Fibroblast of lung (primary cell): ENCODE measurements at regions not wholly inside any gene's neighbourhood (a gene's known extent, or its start where the extent isn't known, plus 50 kb on each side); places are given as distances from the start of the nearest gene placed in this dataset.
A peak's percentile ranks its signal among the peaks of the same experiment; 100 is the strongest.

Experiments
- DNase-seq, 2 donors: peaks; one replicate each; pipeline versions ENCODE4 v3.0.0 to v3.0.0-alpha.2; 2010; ENCODE audit warnings: low read depth in 2 of 2
- H2AFZ ChIP-seq: 2 replicates; pipeline ENCODE4 v1.5.1; 2012; ENCODE audit warnings: low read length, control low read depth, inconsistent platforms
- H3K27ac ChIP-seq: 2 replicates; pipeline ENCODE4 v1.5.1; 2011; ENCODE audit warnings: low read length, control low read depth; ENCODE audit not compliant: insufficient read depth
- H3K27me3 ChIP-seq: 2 replicates; pipeline ENCODE4 v1.5.1; 2011; ENCODE audit warnings: mild to moderate bottlenecking, low read length; ENCODE audit not compliant: control insufficient read depth, insufficient read depth
- H3K36me3 ChIP-seq: 2 replicates; pipeline ENCODE4 v1.5.1; 2011; ENCODE audit warnings: low read length; ENCODE audit not compliant: control insufficient read depth, insufficient read depth
- H3K4me1 ChIP-seq: 2 replicates; pipeline ENCODE4 v1.5.1; 2011; ENCODE audit warnings: low read length; ENCODE audit not compliant: control insufficient read depth, insufficient read depth; ENCODE audit errors: extremely low read depth
- H3K4me2 ChIP-seq: 2 replicates; pipeline ENCODE4 v1.5.1; 2011; ENCODE audit warnings: low read length, control low read depth; ENCODE audit not compliant: insufficient read depth; ENCODE audit errors: extremely low read depth
- H3K4me3 ChIP-seq, 4 experiments: fragments of 200-600 bp in 1 of 4; sonication (generic) in 1 of 4; replicated peaks in 1 of 4; 2 replicates each; pipeline ENCODE4 v1.5.1; 2011 to 2016; ENCODE audit warnings: low read length in 4 of 4, low read depth in 3 of 4, mild to moderate bottlenecking in 3 of 4, control low read depth in 2 of 4, inconsistent platforms in 1 of 4, mixed read lengths in 1 of 4; ENCODE audit not compliant: insufficient read depth in 1 of 4; ENCODE audit errors: control extremely low read depth in 1 of 4
- H3K79me2 ChIP-seq: 2 replicates; pipeline ENCODE4 v1.5.1; 2012; ENCODE audit warnings: mild to moderate bottlenecking, low read length, inconsistent platforms; ENCODE audit not compliant: control insufficient read depth, insufficient read depth
- H3K9ac ChIP-seq: 2 replicates; pipeline ENCODE4 v1.5.1; 2011; ENCODE audit warnings: mild to moderate bottlenecking, low read length, control low read depth; ENCODE audit not compliant: insufficient read depth
- H3K9me3 ChIP-seq: 2 replicates; pipeline ENCODE4 v1.5.1; 2012; ENCODE audit warnings: low read depth, low read length; ENCODE audit not compliant: control insufficient read depth, insufficient read depth
- H4K20me1 ChIP-seq: 2 replicates; pipeline ENCODE4 v1.5.1; 2011; ENCODE audit warnings: low read length; ENCODE audit not compliant: control insufficient read depth, insufficient read depth; ENCODE audit errors: extremely low read depth
- CTCF ChIP-seq, 2 donors: IDR thresholded peaks in 1 of 2; conservative IDR thresholded peaks in 1 of 2; 1 replicate in 1 of 2; 2 replicates in 1 of 2; pipeline ENCODE4 v1.5.1; 2011 to 2012; ENCODE audit warnings: low read length in 2 of 2, control low read depth in 1 of 2, inconsistent platforms in 1 of 2, low read depth in 1 of 2, mild to moderate bottlenecking in 1 of 2
- EZH2 ChIP-seq: IDR thresholded peaks from 2 replicates; pipeline ENCODE4 v1.5.1; 2012; ENCODE audit warnings: low read length, control low read depth, mild to moderate bottlenecking; ENCODE audit errors: missing control alignments

GRCh38 chr9:108297073-108297472 is 558.7 kb downstream of the ACTL7B start:
- no peak overlapping the region for H3K4me2 ChIP-seq
- no peaks in the 10 kb centered on the region for H3K36me3 ChIP-seq
- no peak for TF ChIP-seq EZH2
- no peak overlapping the region for H2AFZ ChIP-seq
- peak; percentile 74 to 98 for DNase-seq
- H3K9me3 ChIP-seq: no peaks in the 10 kb centered on the region
- no peaks in the 10 kb centered on the region for H4K20me1 ChIP-seq
- no peak overlapping the region for H3K9ac ChIP-seq
- no peak overlapping the region for H3K4me3 ChIP-seq
- no peaks in the 10 kb centered on the region for H3K79me2 ChIP-seq
- H3K4me1 ChIP-seq: no peaks in the 10 kb centered on the region
- H3K27me3 ChIP-seq: no peaks in the 10 kb centered on the region
- H3K27ac ChIP-seq: peak overlapping the region; percentile 80

- H2AFZ ChIP-seq: no peak overlapping the region
- peak; percentile 71 to 77 for DNase-seq
- H3K36me3 ChIP-seq: no peaks in the 10 kb centered on the region
- H3K4me1 ChIP-seq: no peaks in the 10 kb centered on the region
- H3K79me2 ChIP-seq: no peaks in the 10 kb centered on the region
- no peak overlapping the region for H3K9ac ChIP-seq
- no peaks in the 10 kb centered on the region for H3K9me3 ChIP-seq
- no peaks in the 10 kb centered on the region for H3K27me3 ChIP-seq
- TF ChIP-seq CTCF (conservative IDR thresholded peaks at IDR 0.05 in 1 of 2, IDR thresholded peaks at IDR 0.05 in 1 of 2; ENCODE audit: low read depth in 1 of 2, low read length in 2 of 2) (no peak), EZH2 (no peak)
- no peak overlapping the region for H3K4me3 ChIP-seq
- H3K27ac ChIP-seq: peak overlapping the region; percentile 80
- no peaks in the 10 kb centered on the region for H4K20me1 ChIP-seq
- H3K4me2 ChIP-seq: peak overlapping the region; percentile 19
Measured at GRCh38 chr9:108296056-108296455, 559.7 kb downstream of the ACTL7B start.

- H3K4me2 ChIP-seq: no peak overlapping the region
- TF ChIP-seq CTCF (conservative IDR thresholded peaks at IDR 0.05 in 1 of 2, IDR thresholded peaks at IDR 0.05 in 1 of 2; ENCODE audit: low read depth in 1 of 2, low read length in 2 of 2) (no peak), EZH2 (no peak)
- no peak for DNase-seq
- no peaks in the 10 kb centered on the region for H3K27me3 ChIP-seq
- H4K20me1 ChIP-seq: no peaks in the 10 kb centered on the region
- no peaks in the 10 kb centered on the region for H3K79me2 ChIP-seq
- no peak overlapping the region for H3K27ac ChIP-seq
- no peaks in the 10 kb centered on the region for H3K4me1 ChIP-seq
- no peaks in the 10 kb centered on the region for H3K9me3 ChIP-seq
- no peak overlapping the region for H2AFZ ChIP-seq
- H3K36me3 ChIP-seq: no peaks in the 10 kb centered on the region
- H3K4me3 ChIP-seq: no peak overlapping the region
- no peak overlapping the region for H3K9ac ChIP-seq
Measured at GRCh38 chr9:108291586-108291932, 564.2 kb downstream of the ACTL7B start.
